Esophagus squamous epithelium (tissue), 5 donors: ENCODE measurements at regions not wholly inside any gene's neighbourhood (a gene's known extent, or its start where the extent isn't known, plus 50 kb on each side); places are given as distances from the start of the nearest gene placed in this dataset.

ENCODE experiments used
- DNase-seq: peaks from one replicate; lab custom pipeline; 2025; lab: John Stamatoyannopoulos, UW
- H3K27ac ChIP-seq, 4 donors: fragments of 200-600 bp; sonication (generic); one replicate each; pipeline ENCODE4 v1.5.1; 2016 to 2019; ENCODE audit warnings: mild to moderate bottlenecking in 1 of 4
- H3K27me3 ChIP-seq, 4 donors: fragments of 200-600 bp; sonication (generic); 1 replicate in 3 of 4; 2 replicates in 1 of 4; pipeline versions ENCODE4 v1.5.1 to v1.6.0; 2017 to 2021; ENCODE audit warnings: antibody characterized with exemption in 1 of 4
- H3K36me3 ChIP-seq, 3 donors: fragments of 200-600 bp; sonication (generic); one replicate each; pipeline ENCODE4 v1.5.1; 2016 to 2019
- H3K4me1 ChIP-seq, 3 donors: fragments of 200-600 bp; sonication (generic); one replicate each; pipeline ENCODE4 v1.5.1; 2017 to 2019
- H3K4me3 ChIP-seq, 4 donors: fragments of 200-600 bp; sonication (generic); 1 replicate in 3 of 4; 2 replicates in 1 of 4; pipeline ENCODE4 v1.5.1; 2016 to 2019; ENCODE audit warnings: mild to moderate bottlenecking in 2 of 4, moderate library complexity in 1 of 4
- H3K9me3 ChIP-seq, 3 donors: fragments of 200-600 bp; sonication (generic); one replicate each; pipeline ENCODE4 v1.5.1; 2016 to 2019
- POLR2A ChIP-seq, 4 donors: fragments of 450-650 bp; IDR thresholded peaks; one replicate each; pipeline ENCODE4 v1.6.1; 2017; ENCODE audit warnings: antibody characterized with exemption in 4 of 4, mild to moderate bottlenecking in 4 of 4, moderate library complexity in 3 of 4
- WGBS, 2 donors: methylation state at CpG; one replicate each; pipeline ENCODE4 v1.1.5; 2018; 5-methylcytosine and 5-hydroxymethylcytosine counted together
- intact Hi-C: fragments of 100-400 bp; cut with DNase I; formaldehyde crosslinking; loops from one replicate; pipeline ENCODE4 v1.15.0; 2022
- TF ChIP-seq, protein P1 (sequence below), 6 experiments: fragments of 450-650 bp in 4 of 6; fragments of 200-600 bp in 2 of 6; sonication (generic) in 2 of 6; IDR thresholded peaks; one replicate each; pipeline ENCODE4 v1.5.1; 2016 to 2019; ENCODE audit warnings: antibody characterized with exemption in 6 of 6, mild to moderate bottlenecking in 4 of 6, moderate library complexity in 4 of 6
- donor health status: DM: yes; HTN: yes; CAD: no.

DNA sequence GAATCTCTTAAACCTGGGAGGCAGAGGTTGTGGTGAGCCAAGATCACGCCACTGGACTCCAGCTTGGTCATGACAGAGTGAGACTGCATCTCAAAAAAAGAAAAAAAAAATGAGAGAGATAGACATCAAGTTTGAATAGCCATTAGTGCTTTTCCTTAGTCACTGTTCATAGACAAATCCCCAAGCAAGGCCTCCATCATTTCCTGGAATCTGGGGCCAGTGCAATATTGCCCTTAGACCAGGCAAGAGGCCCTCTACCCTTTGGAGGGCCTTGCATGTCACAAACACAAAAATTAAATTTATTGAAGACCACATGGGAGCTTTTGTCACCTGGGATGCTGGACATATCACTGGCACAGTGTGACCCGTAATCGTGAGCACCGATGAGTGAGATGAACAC lies 141.5 kb downstream of the B3GNT2 start:
- 100% methylated on average over 1 to 4 of the region's 4 CpGs for WGBS, 2 donors
- no peaks in the 10 kb centered on the region for H3K9me3 ChIP-seq

DNA sequence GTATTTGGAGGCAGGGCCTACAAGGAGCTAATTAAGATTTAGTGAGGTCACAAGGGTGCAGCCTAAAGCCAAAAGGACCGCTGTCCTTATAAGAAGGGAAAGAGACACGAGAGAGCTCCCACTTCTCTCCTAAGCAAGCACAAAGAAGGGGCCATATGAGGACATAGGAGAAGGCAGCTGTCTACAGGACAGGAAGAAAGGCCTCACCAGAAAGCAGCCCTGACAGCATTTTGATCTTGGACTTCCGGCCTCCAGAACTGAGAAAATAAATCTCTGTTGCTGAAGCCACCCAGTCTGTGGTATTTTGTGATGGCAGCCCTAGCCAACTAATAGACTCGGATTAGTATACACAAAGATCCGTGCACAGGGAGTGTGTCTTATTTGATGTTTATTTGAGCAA lies 139.7 kb downstream of the B3GNT2 start:
- Histone ChIP-seq H3K4me3 (no peak overlapping the region), H3K4me1 (peaks cover 0 to under 1% (median 0%) of the 10 kb centered on the region in 3 donors), H3K27ac (no peak overlapping the region), H3K9me3 (no peaks in the 10 kb centered on the region), H3K36me3 (no peaks in the 10 kb centered on the region), H3K27me3 (no peaks in the 10 kb centered on the region)
- 65 to 68% methylated on average over 5 of the region's 5 CpGs for WGBS, 2 donors
- intact Hi-C loops: no loop called here
- no peak for TF ChIP-seq POLR2A (IDR thresholded peaks at IDR 0.05)
- TF ChIP-seq, protein P1, sequence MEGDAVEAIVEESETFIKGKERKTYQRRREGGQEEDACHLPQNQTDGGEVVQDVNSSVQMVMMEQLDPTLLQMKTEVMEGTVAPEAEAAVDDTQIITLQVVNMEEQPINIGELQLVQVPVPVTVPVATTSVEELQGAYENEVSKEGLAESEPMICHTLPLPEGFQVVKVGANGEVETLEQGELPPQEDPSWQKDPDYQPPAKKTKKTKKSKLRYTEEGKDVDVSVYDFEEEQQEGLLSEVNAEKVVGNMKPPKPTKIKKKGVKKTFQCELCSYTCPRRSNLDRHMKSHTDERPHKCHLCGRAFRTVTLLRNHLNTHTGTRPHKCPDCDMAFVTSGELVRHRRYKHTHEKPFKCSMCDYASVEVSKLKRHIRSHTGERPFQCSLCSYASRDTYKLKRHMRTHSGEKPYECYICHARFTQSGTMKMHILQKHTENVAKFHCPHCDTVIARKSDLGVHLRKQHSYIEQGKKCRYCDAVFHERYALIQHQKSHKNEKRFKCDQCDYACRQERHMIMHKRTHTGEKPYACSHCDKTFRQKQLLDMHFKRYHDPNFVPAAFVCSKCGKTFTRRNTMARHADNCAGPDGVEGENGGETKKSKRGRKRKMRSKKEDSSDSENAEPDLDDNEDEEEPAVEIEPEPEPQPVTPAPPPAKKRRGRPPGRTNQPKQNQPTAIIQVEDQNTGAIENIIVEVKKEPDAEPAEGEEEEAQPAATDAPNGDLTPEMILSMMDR (IDR thresholded peaks at IDR 0.05): no peak
- DNase-seq: no peak

More for the DNA sequence above, 141.5 kb downstream of the B3GNT2 start:
- Histone ChIP-seq H3K27ac (no peak overlapping the region), H3K36me3 (no peaks in the 10 kb centered on the region), H3K4me1 (peaks cover 0 to 8% (median 0%) of the 10 kb centered on the region in 3 donors), H3K4me3 (no peak overlapping the region), H3K27me3 (no peaks in the 10 kb centered on the region)
- DNase-seq: no peak
- TF ChIP-seq POLR2A (IDR thresholded peaks at IDR 0.05): no peak
- TF ChIP-seq, protein P1 (IDR thresholded peaks at IDR 0.05): no peak
- intact Hi-C loops: no loop called here

DNA sequence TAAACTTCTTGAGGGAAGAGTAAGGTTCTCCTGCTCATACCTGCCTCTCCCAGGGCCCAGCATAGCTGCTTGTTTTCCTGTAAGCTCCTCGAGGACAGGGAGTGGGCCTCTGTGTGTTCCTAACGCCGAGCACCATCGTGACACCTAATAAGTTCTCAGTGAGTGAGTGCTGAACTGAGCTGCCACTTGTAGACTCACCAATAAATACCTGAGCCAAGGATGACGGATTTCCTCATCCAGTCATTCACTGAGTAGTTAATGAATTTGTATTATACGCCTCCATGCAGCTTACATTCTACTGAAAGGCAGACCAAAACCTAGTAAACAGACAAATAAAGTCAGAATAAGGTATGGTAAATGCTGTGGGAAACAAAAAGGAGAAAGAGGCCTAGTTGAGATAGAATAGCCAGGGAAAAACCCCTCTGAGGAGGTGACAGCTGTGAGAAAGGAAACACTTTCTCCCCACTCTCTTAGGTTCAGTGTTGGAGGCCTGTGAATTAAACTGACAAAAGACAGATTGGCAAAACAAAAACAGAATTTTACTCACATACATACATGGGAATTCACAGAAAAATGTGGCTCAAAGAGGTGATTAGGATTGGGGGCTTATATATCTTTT lies 138.6 kb downstream of the B3GNT2 start:
- H3K27me3 ChIP-seq: no peaks in the 10 kb centered on the region
- no peak overlapping the region for H3K27ac ChIP-seq
- no peak for TF ChIP-seq POLR2A (IDR thresholded peaks at IDR 0.05)
- TF ChIP-seq, protein P1 (IDR thresholded peaks at IDR 0.05): no peak
- H3K9me3 ChIP-seq: no peaks in the 10 kb centered on the region
- no peak overlapping the region for H3K4me3 ChIP-seq
- intact Hi-C loops: no loop called here
- no peaks in the 10 kb centered on the region for H3K4me1 ChIP-seq
- H3K36me3 ChIP-seq: no peaks in the 10 kb centered on the region
- 89 to 92% methylated on average over 5 to 6 of the region's 6 CpGs for WGBS, 2 donors
- DNase-seq: no peak

DNA sequence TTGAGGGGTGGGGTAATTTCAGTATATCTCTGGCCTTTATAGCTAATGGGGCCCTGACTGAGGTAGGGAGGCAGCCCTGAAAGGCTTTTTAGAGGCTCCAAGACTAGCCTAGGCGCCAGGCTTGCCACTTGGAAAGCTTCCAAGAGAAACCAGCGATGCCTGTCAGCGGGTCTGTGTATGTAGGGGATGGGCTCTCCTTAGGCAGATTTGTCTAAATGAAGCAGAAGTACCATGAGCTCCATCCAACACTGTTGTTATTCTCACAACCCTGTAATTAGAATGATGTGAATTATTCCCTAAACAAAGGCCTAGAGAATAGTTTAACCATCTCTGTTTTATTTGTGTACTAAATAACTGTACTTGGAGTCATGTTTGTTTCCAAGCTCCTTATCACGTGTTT lies 138.1 kb downstream of the B3GNT2 start:
- intact Hi-C loops: no loop called here
- H3K9me3 ChIP-seq: no peaks in the 10 kb centered on the region
- WGBS, 2 donors: 67 to 75% methylated on average over 4 of the region's 4 CpGs
- no peaks in the 10 kb centered on the region for H3K4me1 ChIP-seq
- no peak for DNase-seq
- no peak overlapping the region for H3K4me3 ChIP-seq
- no peaks in the 10 kb centered on the region for H3K36me3 ChIP-seq
- no peak overlapping the region for H3K27ac ChIP-seq
- TF ChIP-seq, protein P1 (IDR thresholded peaks at IDR 0.05): no peak
- TF ChIP-seq POLR2A (IDR thresholded peaks at IDR 0.05): no peak
- no peaks in the 10 kb centered on the region for H3K27me3 ChIP-seq

DNA sequence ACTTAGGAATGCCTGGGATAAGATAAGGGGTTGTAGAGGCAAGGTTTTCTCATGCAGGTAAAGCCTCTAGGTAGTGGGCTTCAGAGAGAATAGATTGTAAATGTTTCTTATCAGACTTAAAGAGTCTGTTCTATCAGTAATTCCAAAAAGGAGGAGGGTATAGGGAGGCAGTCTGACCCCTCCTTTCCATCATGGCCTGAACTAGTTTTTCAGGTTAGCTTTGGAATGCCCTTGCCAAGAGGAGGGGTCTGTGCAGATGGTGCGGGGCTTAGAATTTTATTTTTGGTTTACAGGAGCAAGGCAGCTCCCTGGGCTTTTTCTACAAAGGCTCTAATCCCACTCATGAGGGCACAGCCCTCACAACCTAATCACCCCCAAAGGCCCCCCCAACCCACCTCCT lies 135.0 kb downstream of the B3GNT2 start:
- no peak for DNase-seq
- Histone ChIP-seq H3K4me3 (no peak overlapping the region), H3K4me1 (no peaks in the 10 kb centered on the region), H3K9me3 (peaks cover 0 to 3% (median 0%) of the 10 kb centered on the region in 3 donors), H3K36me3 (no peaks in the 10 kb centered on the region), H3K27ac (no peak overlapping the region), H3K27me3 (no peaks in the 10 kb centered on the region)
- TF ChIP-seq, protein P1 (IDR thresholded peaks at IDR 0.05): no peak
- no peak for TF ChIP-seq POLR2A (IDR thresholded peaks at IDR 0.05)
- 57 to 63% methylated on average over 1 of the region's 1 CpG for WGBS, 2 donors
- intact Hi-C loops: no loop called here
